ENCODE measurements at regions not wholly inside any gene's neighbourhood (a gene's known extent, or its start where the extent isn't known, plus 50 kb on each side); places are given as distances from the start of the nearest gene placed in this dataset.
A peak's percentile ranks its signal among the peaks of the same experiment; 100 is the strongest.

DNA sequence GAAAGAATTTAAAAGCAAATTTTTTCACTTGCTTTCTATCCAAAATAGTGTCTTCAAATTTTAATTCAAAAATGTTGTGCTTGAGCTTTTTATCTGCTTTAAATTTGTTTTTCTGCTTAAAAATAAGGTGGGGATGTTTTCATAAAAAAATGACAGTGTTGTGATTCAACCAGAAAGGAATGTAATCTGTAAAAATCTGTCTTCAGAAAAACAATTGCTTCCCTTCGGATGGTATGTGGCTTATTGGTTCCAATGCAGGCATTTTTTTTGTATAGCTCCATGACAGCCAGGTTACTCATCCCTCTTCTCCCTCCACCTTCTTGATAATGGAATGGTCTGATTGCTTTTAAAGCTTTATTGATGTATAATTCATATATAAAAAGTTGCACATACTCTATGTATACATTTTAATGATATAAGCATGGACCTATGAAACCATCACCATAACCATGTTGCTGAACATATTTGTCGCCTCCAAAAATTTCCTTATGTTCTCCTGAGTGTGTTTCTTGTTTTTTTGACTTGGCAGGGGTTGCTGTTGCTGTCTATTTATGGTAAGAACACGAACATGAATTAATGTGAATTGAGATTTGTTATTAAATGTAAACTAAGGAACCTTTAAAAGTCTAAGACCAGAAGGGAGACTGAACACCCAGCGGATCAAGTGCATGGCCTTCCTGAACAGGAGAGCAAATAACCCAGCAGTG lies 363.7 kb upstream of the SPHKAP start:
- no peaks in the 10 kb centered on the region for H3K79me2 ChIP-seq (ENCODE audit: control insufficient read depth, insufficient read depth, low read length)
- no peaks in the 10 kb centered on the region for H3K27me3 ChIP-seq (ENCODE audit: control insufficient read depth, insufficient read depth, low read length)
- no peak overlapping the region for H3K27ac ChIP-seq (ENCODE audit: insufficient read depth, low read length)
- no peaks in the 10 kb centered on the region for H4K20me1 ChIP-seq (ENCODE audit: control insufficient read depth, extremely low read depth, insufficient read depth, low read length)
- TF ChIP-seq, protein P1, sequence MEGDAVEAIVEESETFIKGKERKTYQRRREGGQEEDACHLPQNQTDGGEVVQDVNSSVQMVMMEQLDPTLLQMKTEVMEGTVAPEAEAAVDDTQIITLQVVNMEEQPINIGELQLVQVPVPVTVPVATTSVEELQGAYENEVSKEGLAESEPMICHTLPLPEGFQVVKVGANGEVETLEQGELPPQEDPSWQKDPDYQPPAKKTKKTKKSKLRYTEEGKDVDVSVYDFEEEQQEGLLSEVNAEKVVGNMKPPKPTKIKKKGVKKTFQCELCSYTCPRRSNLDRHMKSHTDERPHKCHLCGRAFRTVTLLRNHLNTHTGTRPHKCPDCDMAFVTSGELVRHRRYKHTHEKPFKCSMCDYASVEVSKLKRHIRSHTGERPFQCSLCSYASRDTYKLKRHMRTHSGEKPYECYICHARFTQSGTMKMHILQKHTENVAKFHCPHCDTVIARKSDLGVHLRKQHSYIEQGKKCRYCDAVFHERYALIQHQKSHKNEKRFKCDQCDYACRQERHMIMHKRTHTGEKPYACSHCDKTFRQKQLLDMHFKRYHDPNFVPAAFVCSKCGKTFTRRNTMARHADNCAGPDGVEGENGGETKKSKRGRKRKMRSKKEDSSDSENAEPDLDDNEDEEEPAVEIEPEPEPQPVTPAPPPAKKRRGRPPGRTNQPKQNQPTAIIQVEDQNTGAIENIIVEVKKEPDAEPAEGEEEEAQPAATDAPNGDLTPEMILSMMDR (conservative IDR thresholded peaks at IDR 0.05 in 1 of 2, IDR thresholded peaks at IDR 0.05 in 1 of 2; ENCODE audit: low read depth in 1 of 2, low read length in 2 of 2), result no peak
- no peak for TF ChIP-seq EZH2 (IDR thresholded peaks at IDR 0.05; ENCODE audit: low read length, missing control alignments)
- H3K4me2 ChIP-seq (ENCODE audit: extremely low read depth, insufficient read depth, low read length), result no peak overlapping the region
- no peak overlapping the region for H3K4me3 ChIP-seq (replicated peaks in 1 of 4; ENCODE audit: control extremely low read depth in 1 of 4, insufficient read depth in 1 of 4, low read depth in 3 of 4, low read length in 4 of 4)
- H3K9me3 ChIP-seq (ENCODE audit: control insufficient read depth, insufficient read depth, low read depth, low read length), result no peaks in the 10 kb centered on the region
- peaks cover 2% of the 10 kb centered on the region for H3K4me1 ChIP-seq (ENCODE audit: control insufficient read depth, extremely low read depth, insufficient read depth, low read length)
- H2AFZ ChIP-seq (ENCODE audit: low read length), result no peak overlapping the region
- DNase-seq (ENCODE audit: low read depth in 2 of 2), result peak in 1 of 2 donors; percentile 76
- H3K36me3 ChIP-seq (ENCODE audit: control insufficient read depth, insufficient read depth, low read length), result no peaks in the 10 kb centered on the region
- no peak overlapping the region for H3K9ac ChIP-seq (ENCODE audit: insufficient read depth, low read length)

DNA sequence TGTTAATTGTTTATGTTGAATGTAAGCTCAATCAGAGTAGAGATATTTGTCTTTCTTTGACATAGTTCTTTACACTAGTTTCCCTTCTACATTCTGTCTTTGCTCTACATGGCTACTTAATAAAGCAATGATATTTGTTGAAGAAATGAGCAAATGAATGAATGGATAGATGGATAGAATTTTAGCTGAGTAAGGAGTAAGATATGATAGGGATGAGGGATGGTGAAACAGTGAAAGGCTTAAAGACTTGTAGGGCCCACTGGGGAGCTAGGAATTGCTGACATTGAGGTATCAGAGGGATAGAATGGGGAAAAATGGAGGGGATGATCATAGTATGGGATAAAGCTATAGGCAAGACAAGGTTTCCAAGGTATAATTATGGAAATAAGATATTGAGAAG lies 361.6 kb upstream of the SPHKAP start:
- TF ChIP-seq, protein P1 (conservative IDR thresholded peaks at IDR 0.05 in 1 of 2, IDR thresholded peaks at IDR 0.05 in 1 of 2; ENCODE audit: low read depth in 1 of 2, low read length in 2 of 2), result no peak
- no peak for TF ChIP-seq EZH2 (IDR thresholded peaks at IDR 0.05; ENCODE audit: low read length, missing control alignments)
- no peak overlapping the region for H3K9ac ChIP-seq (ENCODE audit: insufficient read depth, low read length)
- H3K27me3 ChIP-seq (ENCODE audit: control insufficient read depth, insufficient read depth, low read length), result no peaks in the 10 kb centered on the region
- no peak overlapping the region for H3K4me2 ChIP-seq (ENCODE audit: extremely low read depth, insufficient read depth, low read length)
- H3K79me2 ChIP-seq (ENCODE audit: control insufficient read depth, insufficient read depth, low read length), result no peaks in the 10 kb centered on the region
- no peak overlapping the region for H2AFZ ChIP-seq (ENCODE audit: low read length)
- H3K27ac ChIP-seq (ENCODE audit: insufficient read depth, low read length), result no peak overlapping the region
- H3K4me3 ChIP-seq (replicated peaks in 1 of 4; ENCODE audit: control extremely low read depth in 1 of 4, insufficient read depth in 1 of 4, low read depth in 3 of 4, low read length in 4 of 4), result no peak overlapping the region
- H4K20me1 ChIP-seq (ENCODE audit: control insufficient read depth, extremely low read depth, insufficient read depth, low read length), result no peaks in the 10 kb centered on the region
- no peaks in the 10 kb centered on the region for H3K9me3 ChIP-seq (ENCODE audit: control insufficient read depth, insufficient read depth, low read depth, low read length)
- H3K36me3 ChIP-seq (ENCODE audit: control insufficient read depth, insufficient read depth, low read length), result no peaks in the 10 kb centered on the region
- DNase-seq (ENCODE audit: low read depth in 2 of 2), result no peak
- peaks cover 2% of the 10 kb centered on the region for H3K4me1 ChIP-seq (ENCODE audit: control insufficient read depth, extremely low read depth, insufficient read depth, low read length)

DNA sequence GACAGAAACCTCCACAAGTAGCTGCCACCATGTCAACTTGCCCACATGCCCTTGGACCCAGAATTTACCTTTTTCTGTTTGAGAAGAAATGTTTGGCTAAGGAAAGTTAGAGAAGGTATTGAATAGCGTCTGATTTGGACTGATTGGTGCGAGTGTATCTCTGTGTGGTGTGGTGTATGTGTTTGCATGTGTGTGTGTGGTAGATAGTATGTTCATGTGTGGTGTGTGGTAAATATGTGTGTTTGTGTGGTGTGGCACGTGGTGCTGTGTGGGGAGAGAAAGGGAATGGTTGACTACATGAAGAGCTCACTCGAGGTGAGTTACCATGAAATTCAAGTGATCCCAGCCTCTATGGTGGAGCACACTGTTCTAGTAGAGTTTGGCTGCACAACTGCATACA lies 360.8 kb upstream of the SPHKAP start:
- no peak overlapping the region for H3K27ac ChIP-seq (ENCODE audit: insufficient read depth, low read length)
- H4K20me1 ChIP-seq (ENCODE audit: control insufficient read depth, extremely low read depth, insufficient read depth, low read length), result no peaks in the 10 kb centered on the region
- H3K27me3 ChIP-seq (ENCODE audit: control insufficient read depth, insufficient read depth, low read length), result no peaks in the 10 kb centered on the region
- H3K36me3 ChIP-seq (ENCODE audit: control insufficient read depth, insufficient read depth, low read length), result no peaks in the 10 kb centered on the region
- no peak for DNase-seq (ENCODE audit: low read depth in 2 of 2)
- H3K9me3 ChIP-seq (ENCODE audit: control insufficient read depth, insufficient read depth, low read depth, low read length), result no peaks in the 10 kb centered on the region
- H2AFZ ChIP-seq (ENCODE audit: low read length), result no peak overlapping the region
- H3K4me1 ChIP-seq (ENCODE audit: control insufficient read depth, extremely low read depth, insufficient read depth, low read length), result peaks cover 2% of the 10 kb centered on the region
- no peaks in the 10 kb centered on the region for H3K79me2 ChIP-seq (ENCODE audit: control insufficient read depth, insufficient read depth, low read length)
- no peak overlapping the region for H3K4me2 ChIP-seq (ENCODE audit: extremely low read depth, insufficient read depth, low read length)
- TF ChIP-seq EZH2 (IDR thresholded peaks at IDR 0.05; ENCODE audit: low read length, missing control alignments), result no peak
- TF ChIP-seq, protein P1 (conservative IDR thresholded peaks at IDR 0.05 in 1 of 2, IDR thresholded peaks at IDR 0.05 in 1 of 2; ENCODE audit: low read depth in 1 of 2, low read length in 2 of 2), result no peak
- H3K4me3 ChIP-seq (replicated peaks in 1 of 4; ENCODE audit: control extremely low read depth in 1 of 4, insufficient read depth in 1 of 4, low read depth in 3 of 4, low read length in 4 of 4), result no peak overlapping the region
- H3K9ac ChIP-seq (ENCODE audit: insufficient read depth, low read length), result no peak overlapping the region
